ENCODE measurements at regions not wholly inside any gene's neighbourhood (a gene's known extent, or its start where the extent isn't known, plus 50 kb on each side); places are given as distances from the start of the nearest gene placed in this dataset.
"Not testable (repeated sequence)": the region's sequence is repeated elsewhere in the genome, so short reads cannot be mapped to it uniquely, and the experiment has no call there.

- no peak for DNase-seq (ENCODE audit: missing footprints)
- no peak for ATAC-seq
- intact Hi-C loops (cut with DNase I): no loop called here
These were observed 254.0 kb downstream of the BRINP2 start for GRCh38 chr1:177424744-177425143.

GRCh38 chr1:177423090-177423489, 252.3 kb downstream of the BRINP2 start:
- ATAC-seq: no peak
- no peak for DNase-seq (ENCODE audit: missing footprints)
- intact Hi-C loops (cut with DNase I): no loop called here

- no peak for ATAC-seq
- intact Hi-C loops (cut with DNase I): no loop called here
These were observed 243.3 kb downstream of the BRINP2 start for GRCh38 chr1:177413982-177414596.

DNA sequence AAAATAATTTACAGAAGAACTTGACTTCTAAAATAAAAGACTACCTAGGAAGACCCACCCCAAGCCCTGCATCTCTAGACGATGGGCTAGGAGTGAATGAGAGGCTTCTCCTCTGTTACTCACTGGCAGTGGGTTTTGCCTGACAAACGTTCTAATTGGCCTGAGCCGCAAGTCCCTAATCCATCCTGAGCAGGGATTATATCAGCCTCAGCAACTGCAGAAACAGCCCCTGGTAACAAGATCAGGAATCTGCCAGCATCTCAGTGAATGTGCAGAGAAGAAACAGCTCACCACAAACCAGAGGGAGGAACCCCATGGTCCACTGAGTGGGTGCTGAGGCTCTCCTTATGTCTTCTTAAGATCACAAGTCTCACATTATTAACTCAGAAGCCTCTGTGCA, 240.6 kb downstream of the BRINP2 start:
- intact Hi-C loops (cut with DNase I): no loop called here
- DNase-seq (ENCODE audit: missing footprints): no peak
- no peak for ATAC-seq

More at GRCh38 chr1:177413982-177414596, 243.3 kb downstream of the BRINP2 start:
- no peak for DNase-seq (ENCODE audit: missing footprints)

DNA sequence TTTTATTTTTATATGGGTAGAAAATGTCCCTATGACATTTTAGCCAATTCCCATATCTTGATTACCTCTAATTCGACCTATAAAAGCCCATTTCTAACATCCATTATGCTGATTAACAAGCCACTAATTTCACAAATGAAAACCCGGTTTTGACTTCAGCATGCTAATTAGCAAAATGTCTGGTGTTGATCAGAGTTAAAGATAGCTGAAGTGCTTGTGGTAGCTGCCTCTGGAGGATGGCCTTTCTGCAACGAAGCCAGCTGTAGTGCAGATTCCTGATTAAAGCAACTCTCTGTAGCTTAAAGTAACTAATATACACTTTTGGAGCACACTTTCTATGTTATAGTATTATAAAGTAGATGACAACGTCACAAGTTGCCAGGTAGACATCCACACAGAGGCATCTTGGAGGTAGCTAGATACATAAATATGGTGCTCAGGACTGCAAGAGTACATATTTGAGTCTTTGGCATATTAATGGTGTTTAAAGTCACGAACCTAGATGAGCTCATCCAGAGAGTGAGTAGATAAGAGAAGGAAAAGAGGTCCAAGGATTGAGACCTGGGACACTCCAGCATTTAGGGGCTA, 239.5 kb downstream of the BRINP2 start:
- intact Hi-C loops (cut with DNase I): no loop called here
- ATAC-seq (no peak), DNase-seq (ENCODE audit: missing footprints) (no peak)

GRCh38 chr1:177406323-177406722, 235.6 kb downstream of the BRINP2 start:
- DNase-seq (ENCODE audit: missing footprints); ATAC-seq; intact Hi-C loops (cut with DNase I): not testable (repeated sequence)

- DNase-seq (ENCODE audit: missing footprints) (no peak), ATAC-seq (no peak)
- intact Hi-C loops (cut with DNase I): no loop called here
These were observed 221.6 kb downstream of the BRINP2 start for GRCh38 chr1:177392336-177392735.

DNA sequence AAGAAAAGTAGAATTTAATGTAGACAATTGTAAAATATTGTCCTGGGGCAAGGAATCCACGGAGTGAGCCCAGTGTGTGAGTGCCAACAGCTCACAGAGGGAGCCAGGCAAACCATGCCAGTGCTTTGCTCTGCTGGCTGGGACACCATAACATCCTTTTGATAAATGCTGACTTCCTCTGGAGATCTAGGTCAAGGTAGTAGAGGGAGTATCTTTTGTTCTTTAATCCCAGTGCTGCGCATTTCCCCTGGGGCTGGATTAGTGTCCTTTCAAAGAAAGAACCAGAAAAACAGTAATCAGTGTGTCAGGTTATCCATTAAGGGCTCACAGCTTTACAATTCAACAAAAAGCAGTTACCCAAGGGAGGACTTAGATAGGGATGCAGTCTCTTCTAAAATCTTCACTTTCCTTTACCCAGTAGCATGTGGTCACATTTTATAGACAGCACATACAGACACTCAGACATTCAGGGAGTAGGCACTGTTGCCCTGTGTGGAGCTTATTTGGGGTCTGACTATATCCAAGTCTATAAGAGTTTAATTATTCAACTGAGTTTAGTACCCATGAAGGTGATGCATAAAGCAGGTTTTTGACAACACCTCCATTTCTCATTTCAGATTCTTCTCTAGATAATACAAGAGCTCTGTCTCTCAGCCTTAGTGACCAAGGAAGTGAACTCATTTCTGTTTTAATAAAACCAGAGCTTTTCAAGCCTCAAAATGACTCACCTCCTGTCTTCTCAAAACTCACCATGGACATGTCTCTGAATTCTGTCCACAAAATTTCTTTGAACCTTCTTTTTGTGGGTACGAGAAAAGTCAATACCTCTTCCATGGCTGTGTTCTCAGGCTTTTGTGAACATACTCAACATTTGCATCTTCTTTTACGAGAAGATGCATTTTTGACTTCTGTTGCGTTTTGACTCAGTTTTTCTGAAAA, 215.3 kb downstream of the BRINP2 start:
- intact Hi-C loops (cut with DNase I): no loop called here
- no peak for DNase-seq (ENCODE audit: missing footprints)
- no peak for ATAC-seq

DNA sequence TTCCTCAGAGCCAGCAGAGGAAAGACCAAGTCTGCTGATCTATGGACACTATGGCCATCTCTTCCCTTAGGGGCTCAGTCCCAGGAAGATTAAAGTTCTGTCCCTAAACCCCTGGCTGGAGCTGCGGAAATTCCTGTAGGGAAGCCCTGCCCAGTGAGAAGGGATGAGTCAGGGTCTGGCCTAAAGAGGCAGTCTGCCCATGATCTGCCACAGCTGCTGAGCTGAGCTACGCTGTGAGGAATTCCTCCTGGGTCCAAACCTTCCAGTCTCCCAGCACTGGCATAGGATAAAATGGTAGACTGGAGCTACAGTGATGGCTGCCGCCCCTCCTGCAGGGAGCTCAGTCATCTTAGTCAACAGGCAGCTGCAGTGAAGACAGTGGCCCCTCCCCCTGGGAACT, 213.7 kb downstream of the BRINP2 start:
- no peak for DNase-seq (ENCODE audit: missing footprints)
- no peak for ATAC-seq
- intact Hi-C loops (cut with DNase I): no loop called here

GRCh38 chr1:177383715-177384114, 213.0 kb downstream of the BRINP2 start:
- DNase-seq (ENCODE audit: missing footprints): no peak
- intact Hi-C loops (cut with DNase I): no loop called here

DNA sequence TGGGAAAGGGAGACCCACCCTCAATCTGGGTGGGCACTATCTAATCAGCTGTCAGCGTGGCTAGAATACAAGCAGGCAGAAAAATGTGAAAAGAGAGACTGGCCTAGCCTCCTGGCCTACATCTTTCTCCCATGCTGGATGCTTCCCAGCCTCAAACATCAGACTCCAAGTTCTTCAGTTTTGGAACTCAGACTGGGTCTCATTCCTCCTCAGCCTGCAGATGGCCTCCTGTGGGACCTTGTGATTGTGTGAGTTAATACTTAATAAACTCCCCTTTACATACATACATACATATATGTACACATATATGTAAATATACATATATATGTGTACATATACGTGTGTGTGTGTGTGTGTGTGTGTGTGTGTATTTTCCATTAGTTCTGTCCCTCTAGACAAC, 207.1 kb downstream of the BRINP2 start:
- DNase-seq (ENCODE audit: missing footprints) (no peak), ATAC-seq (no peak)
- intact Hi-C loops (cut with DNase I): no loop called here

More at GRCh38 chr1:177383715-177384114, 213.0 kb downstream of the BRINP2 start:
- no peak for ATAC-seq

DNA sequence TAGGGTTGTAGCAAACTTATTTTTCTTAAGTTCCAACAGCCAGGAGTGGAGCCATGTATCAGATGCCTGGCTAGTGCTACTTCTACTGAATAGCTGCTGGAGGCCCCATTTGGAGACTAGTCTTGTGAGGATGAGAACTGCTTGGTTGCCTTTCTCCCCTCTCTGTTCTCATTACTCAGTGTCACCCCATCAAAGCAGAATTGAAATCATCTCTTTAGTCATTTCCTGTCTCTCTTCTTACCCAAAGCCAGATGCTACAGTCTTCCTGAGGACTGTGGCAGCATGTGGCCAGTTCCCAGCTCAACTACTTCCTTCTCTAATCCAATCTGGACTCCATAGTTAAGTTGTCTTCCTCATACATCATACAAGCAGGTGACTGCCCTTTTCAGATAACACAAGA, 197.5 kb downstream of the BRINP2 start:
- no peak for DNase-seq (ENCODE audit: missing footprints)
- no peak for ATAC-seq
- intact Hi-C loops (cut with DNase I): no loop called here

DNA sequence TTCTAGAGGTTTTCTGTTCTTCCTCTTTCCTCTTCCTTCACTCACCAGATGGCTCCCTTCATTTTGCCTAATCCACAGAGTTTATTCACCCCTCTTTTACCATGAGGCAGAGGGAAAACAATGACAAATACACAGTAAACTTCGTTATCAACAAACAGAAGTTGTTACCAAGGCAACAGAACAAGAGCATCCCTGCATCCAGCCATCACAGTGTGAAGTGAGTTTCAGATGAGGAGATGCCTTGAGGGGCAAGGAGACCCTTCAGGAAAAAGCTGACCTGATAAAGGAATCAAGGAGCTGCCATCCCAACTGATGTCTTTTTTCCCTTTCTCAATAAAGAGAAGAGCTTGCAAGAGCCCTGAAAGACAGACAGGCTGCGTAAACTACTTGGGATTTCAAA, 195.3 kb downstream of the BRINP2 start:
- intact Hi-C loops (cut with DNase I): no loop called here
- DNase-seq (ENCODE audit: missing footprints) (no peak), ATAC-seq (no peak)

DNA sequence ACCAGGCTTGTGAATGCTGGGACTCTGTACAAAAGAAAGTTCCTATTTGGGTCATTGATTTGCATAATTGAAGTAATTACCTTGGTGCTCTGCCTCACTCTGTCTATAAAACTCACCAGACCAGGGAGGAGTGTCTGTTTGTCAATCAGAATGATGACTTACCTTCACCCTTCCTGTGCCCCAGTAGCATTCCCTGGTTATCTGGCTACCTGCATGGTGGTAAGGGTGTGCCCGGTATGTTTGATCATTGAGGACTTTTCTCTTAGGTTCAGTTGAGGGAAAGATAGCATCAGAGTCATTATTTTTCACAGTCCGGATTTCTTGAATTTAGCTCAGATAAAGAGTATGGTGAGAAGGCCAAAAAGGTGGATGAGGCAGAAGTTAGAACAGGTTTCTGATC, 190.0 kb downstream of the BRINP2 start:
- no peak for DNase-seq (ENCODE audit: missing footprints)
- intact Hi-C loops (cut with DNase I): no loop called here
- ATAC-seq: no peak

DNA sequence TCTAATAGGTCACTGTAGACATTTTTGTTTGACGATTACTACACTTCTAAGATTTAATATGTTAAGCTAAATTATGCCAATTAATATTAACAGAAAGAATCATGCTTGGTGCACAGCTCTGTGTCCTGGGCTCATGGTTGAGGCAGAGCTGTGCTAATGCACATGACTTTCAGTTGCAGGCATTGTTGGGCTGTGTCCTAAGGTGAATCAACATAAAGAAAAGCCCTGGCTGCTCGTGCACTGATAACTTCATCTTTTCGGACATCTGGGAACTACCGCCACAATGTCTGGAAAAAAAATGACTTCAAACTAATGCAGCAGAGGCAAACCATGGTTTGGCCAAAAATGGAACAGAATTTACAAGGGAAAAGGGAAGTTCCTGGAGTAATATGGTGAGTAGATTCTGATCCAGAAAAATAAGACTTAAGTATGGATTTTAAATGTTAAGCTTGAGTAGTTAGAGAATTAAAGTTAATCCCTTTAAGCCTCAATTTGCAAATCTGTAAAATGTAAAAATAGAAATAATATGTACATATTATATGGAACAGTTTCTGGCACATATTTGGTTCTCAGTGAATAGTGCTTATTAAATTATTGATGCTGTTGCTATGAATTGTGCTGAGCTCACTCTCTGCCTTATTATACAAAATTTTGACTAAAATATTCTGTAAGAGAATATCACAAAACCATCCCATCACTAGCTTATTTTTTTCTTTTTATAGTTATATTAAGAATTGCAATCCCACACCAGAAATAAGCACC, 186.1 kb downstream of the BRINP2 start:
- intact Hi-C loops (cut with DNase I): loop anchor here (5.0 kb wide), 1 partner anchor 455 kb away; no protein-coding TSS in a partner anchor
- ATAC-seq (no peak), DNase-seq (ENCODE audit: missing footprints) (no peak)

- intact Hi-C loops (cut with DNase I): loop anchor here (1.0 to 5.0 kb wide), 2 partner anchors 99 to 453 kb away; no protein-coding TSS in a partner anchor
- DNase-seq (ENCODE audit: missing footprints) (no peak), ATAC-seq (no peak)
These were observed 184.8 kb downstream of the BRINP2 start for GRCh38 chr1:177355575-177355974.

GRCh38 chr1:177354247-177354646, 183.5 kb downstream of the BRINP2 start:
- intact Hi-C loops (cut with DNase I): no loop called here
- DNase-seq (ENCODE audit: missing footprints) (no peak), ATAC-seq (no peak)

GRCh38 chr1:177351361-177352108, 180.8 kb downstream of the BRINP2 start:
- no peak for DNase-seq (ENCODE audit: missing footprints)
- ATAC-seq: no peak
- intact Hi-C loops (cut with DNase I): no loop called here
